ENCODE measurements at regions not wholly inside any gene's neighbourhood (a gene's known extent, or its start where the extent isn't known, plus 50 kb on each side); places are given as distances from the start of the nearest gene placed in this dataset.

- TF ChIP-seq CTCF (IDR thresholded peaks at IDR 0.05; ENCODE audit: insufficient read depth, low read length, poor library complexity, severe bottlenecking) = no peak
- no peak for DNase-seq (ENCODE audit: low read depth)
- H3K36me3 ChIP-seq (ENCODE audit: control insufficient read depth, insufficient read depth, low read length) = no peaks in the 10 kb centered on the region
- H3K4me3 ChIP-seq (ENCODE audit: low read depth, low read length) = no peak overlapping the region
- H3K27me3 ChIP-seq (ENCODE audit: control insufficient read depth, insufficient read depth, low read length) = no peaks in the 10 kb centered on the region
Measured at GRCh38 chr14:51498411-51499227, 153.1 kb upstream of the FRMD6 start.

GRCh38 chr14:51500776-51501175 is 150.9 kb upstream of the FRMD6 start:
- DNase-seq (ENCODE audit: low read depth) = no peak
- TF ChIP-seq CTCF (IDR thresholded peaks at IDR 0.05; ENCODE audit: insufficient read depth, low read length, poor library complexity, severe bottlenecking) = no peak
- no peaks in the 10 kb centered on the region for H3K36me3 ChIP-seq (ENCODE audit: control insufficient read depth, insufficient read depth, low read length)

GRCh38 chr14:51501746-51502145 is 150.0 kb upstream of the FRMD6 start:
- TF ChIP-seq CTCF (IDR thresholded peaks at IDR 0.05; ENCODE audit: insufficient read depth, low read length, poor library complexity, severe bottlenecking) = no peak
- Histone ChIP-seq H3K4me3 (ENCODE audit: low read depth, low read length) (no peak overlapping the region), H3K36me3 (ENCODE audit: control insufficient read depth, insufficient read depth, low read length) (no peaks in the 10 kb centered on the region), H3K27me3 (ENCODE audit: control insufficient read depth, insufficient read depth, low read length) (no peaks in the 10 kb centered on the region)
- no peak for DNase-seq (ENCODE audit: low read depth)

More at GRCh38 chr14:51500776-51501175, 150.9 kb upstream of the FRMD6 start:
- Histone ChIP-seq H3K4me3 (ENCODE audit: low read depth, low read length) (no peak overlapping the region), H3K27me3 (ENCODE audit: control insufficient read depth, insufficient read depth, low read length) (no peaks in the 10 kb centered on the region)

GRCh38 chr14:51504669-51505068 is 147.0 kb upstream of the FRMD6 start:
- no peaks in the 10 kb centered on the region for H3K27me3 ChIP-seq (ENCODE audit: control insufficient read depth, insufficient read depth, low read length)

GRCh38 chr14:51507511-51507905 is 144.2 kb upstream of the FRMD6 start:
- no peak for DNase-seq (ENCODE audit: low read depth)
- no peak overlapping the region for H3K4me3 ChIP-seq (ENCODE audit: low read depth, low read length)

More at GRCh38 chr14:51504669-51505068, 147.0 kb upstream of the FRMD6 start:
- TF ChIP-seq CTCF (IDR thresholded peaks at IDR 0.05; ENCODE audit: insufficient read depth, low read length, poor library complexity, severe bottlenecking) = no peak
- Histone ChIP-seq H3K4me3 (ENCODE audit: low read depth, low read length) (no peak overlapping the region), H3K36me3 (ENCODE audit: control insufficient read depth, insufficient read depth, low read length) (no peaks in the 10 kb centered on the region)
- no peak for DNase-seq (ENCODE audit: low read depth)

More at GRCh38 chr14:51507511-51507905, 144.2 kb upstream of the FRMD6 start:
- no peaks in the 10 kb centered on the region for H3K27me3 ChIP-seq (ENCODE audit: control insufficient read depth, insufficient read depth, low read length)
- TF ChIP-seq CTCF (IDR thresholded peaks at IDR 0.05; ENCODE audit: insufficient read depth, low read length, poor library complexity, severe bottlenecking) = no peak
- H3K36me3 ChIP-seq (ENCODE audit: control insufficient read depth, insufficient read depth, low read length) = no peaks in the 10 kb centered on the region

Data from kidney epithelial cell (primary cell).